SK-N-SH (cell line): ENCODE measurements at regions not wholly inside any gene's neighbourhood (a gene's known extent, or its start where the extent isn't known, plus 50 kb on each side); places are given as distances from the start of the nearest gene placed in this dataset.

Experiments
- CTCF ChIA-PET: fragments of 300-600, 350-600 bp; formaldehyde crosslinking; extraction: SDS; loops from one replicate; lab custom pipeline; 2021; lab: Yijun Ruan, JAX
- POLR2A ChIA-PET: fragments of 350-600 bp; sonication (Branson Sonifier 250); formaldehyde crosslinking; extraction: SDS; loops from one replicate; lab custom pipeline; 2020; ENCODE audit warnings: antibody characterized with exemption, inconsistent platforms; lab: Yijun Ruan, JAX
- DNase-seq: peaks from one replicate; pipeline ENCODE4 v3.0.0; 2012
- H2AFZ ChIP-seq: fragments of 200-600 bp; sonication (generic); 2 replicates; pipeline ENCODE4 v1.8.1; 2016; ENCODE audit warnings: antibody characterized with exemption, mild to moderate bottlenecking, low read depth
- H3F3A ChIP-seq: fragments of 200-600 bp; sonication (generic); replicated peaks from 2 replicates; pipeline ENCODE3; 2016; ENCODE audit warnings: antibody characterized with exemption, mild to moderate bottlenecking; ENCODE audit not compliant: insufficient read depth
- H3K27ac ChIP-seq, 2 experiments: fragments of 200-500 bp in 1 of 2; fragments of 200-600 bp in 1 of 2; sonication (Bioruptor generic) in 1 of 2; sonication (generic), shearing (Covaris generic) in 1 of 2; 2 replicates each; pipeline versions ENCODE4 v1.5.1 to v1.6.1; 2014 to 2016; ENCODE audit warnings: low read depth in 2 of 2, inconsistent platforms in 1 of 2, low read length in 1 of 2, mild to moderate bottlenecking in 1 of 2, mixed read lengths in 1 of 2
- H3K27me3 ChIP-seq: fragments of 200-600 bp; sonication (generic), shearing (Covaris generic); 2 replicates; pipeline ENCODE4 v1.6.1; 2016; ENCODE audit warnings: mixed run types; ENCODE audit not compliant: insufficient read depth
- H3K36me3 ChIP-seq, 2 experiments: fragments of 200-500 bp in 1 of 2; fragments of 200-600 bp in 1 of 2; sonication (Bioruptor generic) in 1 of 2; sonication (generic) in 1 of 2; replicated peaks in 1 of 2; 2 replicates each; pipeline versions ENCODE3 to v1.5.1; 2014 to 2016; ENCODE audit warnings: low read length in 1 of 2, mild to moderate bottlenecking in 1 of 2; ENCODE audit not compliant: insufficient read depth in 2 of 2, control insufficient read depth in 1 of 2
- H3K4me1 ChIP-seq, 2 experiments: fragments of 200-500 bp in 1 of 2; fragments of 200-600 bp in 1 of 2; sonication (Bioruptor generic) in 1 of 2; sonication (generic), shearing (Covaris generic) in 1 of 2; 2 replicates each; pipeline versions ENCODE4 v1.5.1 to v1.6.1; 2014 to 2016; ENCODE audit warnings: low read depth in 1 of 2, low read length in 1 of 2, mixed run types in 1 of 2; ENCODE audit not compliant: insufficient read depth in 2 of 2, control insufficient read depth in 1 of 2
- H3K4me2 ChIP-seq: fragments of 200-600 bp; sonication (generic), shearing (Covaris generic); 2 replicates; pipeline ENCODE4 v1.6.1; 2017; ENCODE audit warnings: mixed run types
- H3K4me3 ChIP-seq, 2 experiments: fragments of 200-500 bp in 1 of 2; fragments of 200-600 bp in 1 of 2; sonication (Bioruptor generic) in 1 of 2; sonication (generic), shearing (Covaris generic) in 1 of 2; 2 replicates each; pipeline versions ENCODE4 v1.5.1 to v1.8.1; 2014 to 2016; ENCODE audit warnings: low read depth in 2 of 2, inconsistent platforms in 1 of 2, low read length in 1 of 2, mild to moderate bottlenecking in 1 of 2, mixed read lengths in 1 of 2, moderate library complexity in 1 of 2
- H3K79me2 ChIP-seq: fragments of 200-600 bp; sonication (generic); 2 replicates; pipeline ENCODE4 v1.8.1; 2017; ENCODE audit warnings: mild to moderate bottlenecking; ENCODE audit not compliant: insufficient read depth
- H3K9ac ChIP-seq: fragments of 200-600 bp; sonication (generic); 2 replicates; pipeline ENCODE4 v1.6.1; 2017; ENCODE audit warnings: mixed run types
- H3K9me2 ChIP-seq: fragments of 200-600 bp; sonication (generic); 2 replicates; pipeline ENCODE4 v1.6.1; 2017; ENCODE audit warnings: mixed run types
- H3K9me3 ChIP-seq: fragments of 200-600 bp; sonication (generic); 2 replicates; pipeline ENCODE4 v1.6.1; 2017; ENCODE audit warnings: mixed run types, mild to moderate bottlenecking, moderate library complexity
- H4K20me1 ChIP-seq: fragments of 200-600 bp; sonication (generic); 2 replicates; pipeline ENCODE4 v1.6.1; 2017; ENCODE audit warnings: mild to moderate bottlenecking, mixed run types; ENCODE audit not compliant: insufficient read depth
- CHD2 ChIP-seq: fragments of 150-350 bp; IDR thresholded peaks from 2 replicates; pipeline ENCODE4 v1.6.1; 2018; ENCODE audit warnings: low read length; ENCODE audit not compliant: partially characterized antibody
- CTCF ChIP-seq: fragments of 200-600 bp; sonication (generic); IDR thresholded peaks from 2 replicates; pipeline ENCODE4 v1.6.1; 2017; ENCODE audit warnings: antibody characterized with exemption, mild to moderate bottlenecking, moderate library complexity
- EP300 ChIP-seq, 2 experiments: IDR thresholded peaks; 2 replicates each; pipeline versions ENCODE4 v1.4.0 to v1.6.1; 2012; ENCODE audit warnings: borderline replicate concordance in 1 of 2, low read depth in 1 of 2, low read length in 1 of 2
- FOXM1 ChIP-seq: IDR thresholded peaks from 2 replicates; pipeline ENCODE4 v1.4.0; 2012; ENCODE audit warnings: low read depth, mild to moderate bottlenecking
- JUND ChIP-seq: IDR thresholded peaks from 2 replicates; pipeline ENCODE4 v1.4.0; 2012
- TCF12 ChIP-seq: IDR thresholded peaks from 2 replicates; pipeline ENCODE4 v1.4.0; 2012
- ZBTB33 ChIP-seq: IDR thresholded peaks from 2 replicates; pipeline ENCODE4 v1.4.0; 2012; ENCODE audit warnings: low read depth, borderline replicate concordance
- WGBS: methylation state at CpG from one replicate; pipeline ENCODE4 v1.1.6; 2017; ENCODE audit warnings: low lambda C conversion rate; 5-methylcytosine and 5-hydroxymethylcytosine counted together

GRCh38 chr15:36117296-36117787, 462.1 kb upstream of the CDIN1 start:
- H3K27ac ChIP-seq = no peak overlapping the region
- no peaks in the 10 kb centered on the region for H3K79me2 ChIP-seq
- no peak overlapping the region for H3K4me3 ChIP-seq
- no peak overlapping the region for H2AFZ ChIP-seq
- H3K9ac ChIP-seq = no peak overlapping the region
- WGBS = 78% methylated on average over 6 of the region's 6 CpGs
- no peak overlapping the region for H3K4me2 ChIP-seq
- no peak for TF ChIP-seq EP300 (IDR thresholded peaks at IDR 0.05; ENCODE audit: borderline replicate concordance in 1 of 2, low read depth in 1 of 2, low read length in 1 of 2)
- no peak for TF ChIP-seq FOXM1
- no peak for TF ChIP-seq JUND
- no peak for TF ChIP-seq TCF12
- TF ChIP-seq CTCF = no peak
- no peak for TF ChIP-seq CHD2
- H3K36me3 ChIP-seq = no peaks in the 10 kb centered on the region
- ChIA-PET CTCF (no interaction called here), POLR2A (no interaction called here)
- H3K27me3 ChIP-seq = no peaks in the 10 kb centered on the region
- DNase-seq = no peak
- no peaks in the 10 kb centered on the region for H3F3A ChIP-seq
- H4K20me1 ChIP-seq = no peaks in the 10 kb centered on the region
- H3K4me1 ChIP-seq = no peaks in the 10 kb centered on the region
- H3K9me3 ChIP-seq = no peaks in the 10 kb centered on the region
- no peaks in the 10 kb centered on the region for H3K9me2 ChIP-seq

- no peaks in the 10 kb centered on the region for H3K4me1 ChIP-seq
- no peaks in the 10 kb centered on the region for H3K9me3 ChIP-seq
- H3K36me3 ChIP-seq = no peaks in the 10 kb centered on the region
- H3K4me3 ChIP-seq = no peak overlapping the region
- POLR2A ChIA-PET = no interaction called here
- H3K9me2 ChIP-seq = no peaks in the 10 kb centered on the region
- H3K79me2 ChIP-seq = no peaks in the 10 kb centered on the region
- no peak overlapping the region for H3K27ac ChIP-seq
- no peaks in the 10 kb centered on the region for H3K27me3 ChIP-seq
- 74% methylated on average over 2 of the region's 2 CpGs for WGBS
- TF ChIP-seq ZBTB33 = no peak
- TF ChIP-seq, all 33 proteins: peak for 0
- H4K20me1 ChIP-seq = no peaks in the 10 kb centered on the region
- no peak overlapping the region for H3K9ac ChIP-seq
- no peaks in the 10 kb centered on the region for H3F3A ChIP-seq
- DNase-seq = no peak
- H3K4me2 ChIP-seq = no peak overlapping the region
- CTCF ChIA-PET = no interaction called here
- H2AFZ ChIP-seq = no peak overlapping the region
Measured at GRCh38 chr15:36126194-36126593, 453.2 kb upstream of the CDIN1 start.
